Breast epithelium (tissue), 3 donors: ENCODE measurements at regions not wholly inside any gene's neighbourhood (a gene's known extent, or its start where the extent isn't known, plus 50 kb on each side); places are given as distances from the start of the nearest gene placed in this dataset.

Source experiments
- POLR2A ChIP-seq: fragments of 450-650 bp; IDR thresholded peaks from one replicate; pipeline ENCODE4 v1.6.1; 2016; ENCODE audit warnings: antibody characterized with exemption, mild to moderate bottlenecking, moderate library complexity
- POLR2AphosphoS5 ChIP-seq, 3 donors: sonication (generic); formaldehyde crosslinking; IDR thresholded peaks; one replicate each; pipeline ENCODE4 v1.6.1; 2017; ENCODE audit warnings: antibody characterized with exemption in 3 of 3
- TF ChIP-seq, protein P1 (sequence below), 3 donors: fragments of 450-650 bp; IDR thresholded peaks; one replicate each; pipeline ENCODE4 v1.5.1; 2016 to 2017; ENCODE audit warnings: antibody characterized with exemption in 3 of 3, mild to moderate bottlenecking in 3 of 3, moderate library complexity in 3 of 3

GRCh38 chr5:26807231-26808199 lies 230.9 kb downstream of the CDH9 start:
- TF ChIP-seq, protein P1, sequence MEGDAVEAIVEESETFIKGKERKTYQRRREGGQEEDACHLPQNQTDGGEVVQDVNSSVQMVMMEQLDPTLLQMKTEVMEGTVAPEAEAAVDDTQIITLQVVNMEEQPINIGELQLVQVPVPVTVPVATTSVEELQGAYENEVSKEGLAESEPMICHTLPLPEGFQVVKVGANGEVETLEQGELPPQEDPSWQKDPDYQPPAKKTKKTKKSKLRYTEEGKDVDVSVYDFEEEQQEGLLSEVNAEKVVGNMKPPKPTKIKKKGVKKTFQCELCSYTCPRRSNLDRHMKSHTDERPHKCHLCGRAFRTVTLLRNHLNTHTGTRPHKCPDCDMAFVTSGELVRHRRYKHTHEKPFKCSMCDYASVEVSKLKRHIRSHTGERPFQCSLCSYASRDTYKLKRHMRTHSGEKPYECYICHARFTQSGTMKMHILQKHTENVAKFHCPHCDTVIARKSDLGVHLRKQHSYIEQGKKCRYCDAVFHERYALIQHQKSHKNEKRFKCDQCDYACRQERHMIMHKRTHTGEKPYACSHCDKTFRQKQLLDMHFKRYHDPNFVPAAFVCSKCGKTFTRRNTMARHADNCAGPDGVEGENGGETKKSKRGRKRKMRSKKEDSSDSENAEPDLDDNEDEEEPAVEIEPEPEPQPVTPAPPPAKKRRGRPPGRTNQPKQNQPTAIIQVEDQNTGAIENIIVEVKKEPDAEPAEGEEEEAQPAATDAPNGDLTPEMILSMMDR (IDR thresholded peaks at IDR 0.05) = no peak
- no peak for TF ChIP-seq POLR2A
- no peak for TF ChIP-seq POLR2AphosphoS5 (IDR thresholded peaks at IDR 0.05)
